ENCODE measurements at regions not wholly inside any gene's neighbourhood (a gene's known extent, or its start where the extent isn't known, plus 50 kb on each side); places are given as distances from the start of the nearest gene placed in this dataset.

- Histone ChIP-seq H3K27me3 (no peaks in the 10 kb centered on the region), H3K36me3 (no peaks in the 10 kb centered on the region), H3K9me3 (no peaks in the 10 kb centered on the region), H3K4me1 (no peaks in the 10 kb centered on the region), H3K4me3 (no peak overlapping the region), H3K27ac (no peak overlapping the region)
- intact Hi-C loops (cut with DNase I): no loop called here
- 39 to 41% methylated on average over 3 of the region's 3 CpGs for WGBS, 2 donors
- TF ChIP-seq CTCF (IDR thresholded peaks at IDR 0.05) (no peak), POLR2A (IDR thresholded peaks at IDR 0.05) (no peak)
- DNase-seq: no peak
Measured at GRCh38 chr10:3579845-3580244, 205.2 kb downstream of the KLF6 start.

GRCh38 chr10:3578682-3579081 is 206.3 kb downstream of the KLF6 start:
- no peaks in the 10 kb centered on the region for H3K27me3 ChIP-seq
- H3K4me3 ChIP-seq: no peak overlapping the region
- TF ChIP-seq POLR2A (IDR thresholded peaks at IDR 0.05): no peak
- no peak for TF ChIP-seq CTCF (IDR thresholded peaks at IDR 0.05)
- no peak overlapping the region for H3K27ac ChIP-seq
- intact Hi-C loops (cut with DNase I): no loop called here
- H3K36me3 ChIP-seq: no peaks in the 10 kb centered on the region
- no peak for DNase-seq
- H3K9me3 ChIP-seq: no peaks in the 10 kb centered on the region
- no peaks in the 10 kb centered on the region for H3K4me1 ChIP-seq

- WGBS, 2 donors: 84 to 93% methylated on average over 3 of the region's 3 CpGs
- TF ChIP-seq CTCF (IDR thresholded peaks at IDR 0.05) (no peak), POLR2A (IDR thresholded peaks at IDR 0.05) (no peak)
- H3K4me3 ChIP-seq: no peak overlapping the region
- no peaks in the 10 kb centered on the region for H3K27me3 ChIP-seq
- H3K27ac ChIP-seq: no peak overlapping the region
- no peaks in the 10 kb centered on the region for H3K36me3 ChIP-seq
- no peaks in the 10 kb centered on the region for H3K4me1 ChIP-seq
- intact Hi-C loops (cut with DNase I): no loop called here
- no peak for DNase-seq
- no peaks in the 10 kb centered on the region for H3K9me3 ChIP-seq
Measured at GRCh38 chr10:3578159-3578558, 206.8 kb downstream of the KLF6 start.

GRCh38 chr10:3574451-3574850 is 210.6 kb downstream of the KLF6 start:
- TF ChIP-seq POLR2A (IDR thresholded peaks at IDR 0.05) (no peak), CTCF (IDR thresholded peaks at IDR 0.05) (no peak)
- Histone ChIP-seq H3K4me3 (no peak overlapping the region), H3K4me1 (peaks cover 0 to 10% (median 0%) of the 10 kb centered on the region in 3 donors), H3K9me3 (no peaks in the 10 kb centered on the region), H3K27me3 (no peaks in the 10 kb centered on the region), H3K27ac (no peak overlapping the region), H3K36me3 (no peaks in the 10 kb centered on the region)
- intact Hi-C loops (cut with DNase I): no loop called here
- no peak for DNase-seq
- WGBS, 2 donors: 87 to 89% methylated on average over 10 of the region's 10 CpGs

GRCh38 chr10:3573498-3573897 is 211.5 kb downstream of the KLF6 start:
- DNase-seq: no peak
- H3K9me3 ChIP-seq: no peaks in the 10 kb centered on the region
- intact Hi-C loops (cut with DNase I): no loop called here
- H3K4me1 ChIP-seq: peaks cover 0 to 10% (median 0%) of the 10 kb centered on the region in 3 donors
- 80 to 82% methylated on average over 8 of the region's 8 CpGs for WGBS, 2 donors
- H3K36me3 ChIP-seq: no peaks in the 10 kb centered on the region
- no peak for TF ChIP-seq POLR2A (IDR thresholded peaks at IDR 0.05)
- no peak for TF ChIP-seq CTCF (IDR thresholded peaks at IDR 0.05)
- no peak overlapping the region for H3K27ac ChIP-seq
- H3K27me3 ChIP-seq: no peaks in the 10 kb centered on the region
- H3K4me3 ChIP-seq: no peak overlapping the region
